Thyroid gland (tissue), 4 donors: ENCODE measurements at regions not wholly inside any gene's neighbourhood (a gene's known extent, or its start where the extent isn't known, plus 50 kb on each side); places are given as distances from the start of the nearest gene placed in this dataset.

Source experiments
- DNase-seq, 2 donors: peaks; one replicate each; pipeline ENCODE4 v3.0.0-alpha.2; 2019
- H3K27ac ChIP-seq, 3 donors: fragments of 200-600 bp; sonication (generic); 1 replicate in 2 of 3; 2 replicates in 1 of 3; pipeline ENCODE4 v1.5.1; 2016 to 2019; ENCODE audit warnings: mild to moderate bottlenecking in 1 of 3, moderate library complexity in 1 of 3
- H3K27me3 ChIP-seq: fragments of 200-600 bp; sonication (generic); one replicate; pipeline ENCODE4 v1.5.1; 2019
- H3K36me3 ChIP-seq, 2 donors: fragments of 200-600 bp; sonication (generic); one replicate each; pipeline ENCODE4 v1.5.1; 2016 to 2019
- H3K4me1 ChIP-seq, 2 donors: fragments of 200-600 bp; sonication (generic); one replicate each; pipeline ENCODE4 v1.5.1; 2017 to 2019
- H3K4me3 ChIP-seq, 3 donors: fragments of 200-600 bp; sonication (generic); replicated peaks in 1 of 3; 1 replicate in 2 of 3; 2 replicates in 1 of 3; pipeline ENCODE4 v1.5.1; 2016; ENCODE audit warnings: mild to moderate bottlenecking in 1 of 3
- H3K9me3 ChIP-seq: fragments of 200-600 bp; sonication (generic); one replicate; pipeline ENCODE4 v1.5.1; 2017
- CTCF ChIP-seq, 6 experiments: fragments of 200-600 bp in 3 of 6; fragments of 450-650 bp in 3 of 6; sonication (generic) in 3 of 6; IDR thresholded peaks; one replicate each; pipeline ENCODE4 v1.5.1; 2016 to 2019; ENCODE audit warnings: antibody characterized with exemption in 6 of 6, mild to moderate bottlenecking in 2 of 6, inconsistent platforms in 1 of 6, moderate library complexity in 1 of 6
- POLR2A ChIP-seq, 2 donors: fragments of 450-650 bp; IDR thresholded peaks; one replicate each; pipeline ENCODE4 v1.6.1; 2017; ENCODE audit warnings: antibody characterized with exemption in 2 of 2, mild to moderate bottlenecking in 2 of 2, moderate library complexity in 1 of 2
- WGBS, 2 donors: methylation state at CpG; one replicate each; pipeline ENCODE4 v1.1.5; 2017; 5-methylcytosine and 5-hydroxymethylcytosine counted together
- intact Hi-C: fragments of 100-400 bp; cut with DNase I; formaldehyde crosslinking; loops from one replicate; pipeline ENCODE4 v1.15.1; 2023

GRCh38 chr5:106827061-106827460 lies 843.7 kb downstream of the EFNA5 start:
- 100% methylated on average over 1 of the region's 1 CpG for WGBS, 2 donors
- Histone ChIP-seq H3K4me1 (no peaks in the 10 kb centered on the region), H3K9me3 (no peaks in the 10 kb centered on the region), H3K4me3 (no peak overlapping the region), H3K27ac (no peak overlapping the region), H3K36me3 (no peaks in the 10 kb centered on the region), H3K27me3 (no peaks in the 10 kb centered on the region)
- DNase-seq, result no peak
- intact Hi-C loops, result no loop called here
- TF ChIP-seq CTCF (IDR thresholded peaks at IDR 0.05), result no peak
- TF ChIP-seq POLR2A (IDR thresholded peaks at IDR 0.05), result no peak

DNA sequence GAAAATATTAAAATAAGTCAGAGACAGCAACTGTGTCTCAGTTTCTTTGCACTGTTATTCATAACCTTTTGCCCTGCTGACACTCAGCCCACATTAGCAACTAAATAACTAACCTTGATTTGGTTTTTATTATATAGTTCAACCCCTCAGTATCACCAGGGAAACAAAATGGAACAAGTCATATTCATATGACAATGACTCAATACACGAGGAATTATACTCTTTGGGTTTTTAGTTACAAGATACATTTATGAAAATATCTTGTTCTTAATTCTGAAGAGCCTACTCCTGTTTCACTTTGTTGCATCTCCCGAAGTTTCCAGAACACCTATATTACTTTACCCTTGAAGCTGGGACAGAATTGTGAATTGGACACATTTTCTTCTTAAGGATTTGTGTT lies 845.4 kb downstream of the EFNA5 start:
- Histone ChIP-seq H3K4me1 (no peaks in the 10 kb centered on the region), H3K27me3 (no peaks in the 10 kb centered on the region), H3K27ac (no peak overlapping the region), H3K9me3 (no peaks in the 10 kb centered on the region), H3K36me3 (no peaks in the 10 kb centered on the region), H3K4me3 (no peak overlapping the region)
- WGBS, 2 donors, result 74 to 91% methylated on average over 2 of the region's 2 CpGs
- DNase-seq, result no peak
- intact Hi-C loops, result no loop called here
- TF ChIP-seq CTCF (IDR thresholded peaks at IDR 0.05) (no peak), POLR2A (IDR thresholded peaks at IDR 0.05) (no peak)

DNA sequence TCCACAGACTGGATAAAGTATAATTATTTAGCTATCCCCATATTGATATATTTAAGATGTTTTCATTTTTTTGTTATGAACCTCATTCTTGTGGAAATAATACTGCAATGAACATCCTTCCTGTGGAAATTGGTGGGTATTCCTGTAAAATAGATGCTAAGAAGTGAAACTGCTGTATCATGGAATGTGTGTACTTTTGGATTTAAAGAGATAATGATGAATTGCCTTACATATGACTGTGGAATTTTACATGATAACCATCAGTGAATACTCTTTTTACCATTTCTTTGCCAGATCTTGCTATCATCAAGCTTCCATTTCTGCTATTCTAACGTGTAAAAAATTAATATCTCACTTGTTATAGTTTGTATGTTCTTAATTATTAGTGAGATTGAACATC lies 847.9 kb downstream of the EFNA5 start:
- no peaks in the 10 kb centered on the region for H3K4me1 ChIP-seq
- no peak overlapping the region for H3K27ac ChIP-seq
- WGBS, 2 donors, result 65 to 73% methylated on average over 1 of the region's 1 CpG
- H3K36me3 ChIP-seq, result no peaks in the 10 kb centered on the region
- no peaks in the 10 kb centered on the region for H3K9me3 ChIP-seq
- no peak overlapping the region for H3K4me3 ChIP-seq
- DNase-seq, result no peak
- intact Hi-C loops, result no loop called here
- no peaks in the 10 kb centered on the region for H3K27me3 ChIP-seq
- TF ChIP-seq POLR2A (IDR thresholded peaks at IDR 0.05) (no peak), CTCF (IDR thresholded peaks at IDR 0.05) (no peak)

GRCh38 chr5:106818552-106818951 lies 852.2 kb downstream of the EFNA5 start:
- Histone ChIP-seq H3K36me3 (no peaks in the 10 kb centered on the region), H3K27ac (no peak overlapping the region), H3K9me3 (no peaks in the 10 kb centered on the region), H3K4me1 (no peaks in the 10 kb centered on the region), H3K27me3 (no peaks in the 10 kb centered on the region), H3K4me3 (no peak overlapping the region)
- WGBS, 2 donors, result 88 to 89% methylated on average over 4 of the region's 4 CpGs
- TF ChIP-seq CTCF (IDR thresholded peaks at IDR 0.05), result no peak
- TF ChIP-seq POLR2A (IDR thresholded peaks at IDR 0.05), result no peak
- DNase-seq, result no peak
- intact Hi-C loops, result no loop called here

GRCh38 chr5:106814961-106815360 lies 855.8 kb downstream of the EFNA5 start:
- intact Hi-C loops, result no loop called here
- no peak for DNase-seq
- Histone ChIP-seq H3K4me1 (no peaks in the 10 kb centered on the region), H3K9me3 (no peaks in the 10 kb centered on the region), H3K27me3 (no peaks in the 10 kb centered on the region), H3K4me3 (no peak overlapping the region), H3K36me3 (no peaks in the 10 kb centered on the region), H3K27ac (no peak overlapping the region)
- 85 to 89% methylated on average over 2 of the region's 2 CpGs for whole genome bisulfite sequencing, 2 donors
- no peak for TF ChIP-seq POLR2A (IDR thresholded peaks at IDR 0.05)
- no peak for TF ChIP-seq CTCF (IDR thresholded peaks at IDR 0.05)
